IPS-20b (cell line): ENCODE measurements at regions not wholly inside any gene's neighbourhood (a gene's known extent, or its start where the extent isn't known, plus 50 kb on each side); places are given as distances from the start of the nearest gene placed in this dataset.
"Not testable (repeated sequence)": the region's sequence is repeated elsewhere in the genome, so short reads cannot be mapped to it uniquely, and the experiment has no call there.

Source experiments
- H3K27ac ChIP-seq: one replicate; pipeline ENCODE4 v1.5.1; 2013; ENCODE audit warnings: low read length
- H3K27me3 ChIP-seq: 2 replicates; pipeline ENCODE4 v1.6.1; 2013; ENCODE audit warnings: mild to moderate bottlenecking, low read length, inconsistent platforms; ENCODE audit not compliant: insufficient read depth
- H3K36me3 ChIP-seq: 2 replicates; pipeline ENCODE4 v1.6.1; 2013; ENCODE audit warnings: low read depth, mild to moderate bottlenecking, inconsistent platforms, low read length, moderate library complexity; ENCODE audit not compliant: insufficient read depth
- H3K4me1 ChIP-seq: 2 replicates; pipeline ENCODE4 v1.6.1; 2013; ENCODE audit warnings: mild to moderate bottlenecking, control low read depth, inconsistent platforms, low read length, moderate library complexity; ENCODE audit not compliant: insufficient read depth
- H3K4me3 ChIP-seq: 2 replicates; pipeline ENCODE4 v1.5.1; 2013; ENCODE audit warnings: mild to moderate bottlenecking, low read length, inconsistent platforms
- H3K9ac ChIP-seq: 2 replicates; pipeline ENCODE4 v1.6.1; 2013; ENCODE audit warnings: low read depth, mild to moderate bottlenecking, inconsistent platforms, low read length, moderate library complexity
- H3K9me3 ChIP-seq: 2 replicates; pipeline ENCODE4 v1.6.1; 2013; ENCODE audit warnings: mild to moderate bottlenecking, low read depth, low read length, inconsistent platforms; ENCODE audit not compliant: insufficient read depth

DNA sequence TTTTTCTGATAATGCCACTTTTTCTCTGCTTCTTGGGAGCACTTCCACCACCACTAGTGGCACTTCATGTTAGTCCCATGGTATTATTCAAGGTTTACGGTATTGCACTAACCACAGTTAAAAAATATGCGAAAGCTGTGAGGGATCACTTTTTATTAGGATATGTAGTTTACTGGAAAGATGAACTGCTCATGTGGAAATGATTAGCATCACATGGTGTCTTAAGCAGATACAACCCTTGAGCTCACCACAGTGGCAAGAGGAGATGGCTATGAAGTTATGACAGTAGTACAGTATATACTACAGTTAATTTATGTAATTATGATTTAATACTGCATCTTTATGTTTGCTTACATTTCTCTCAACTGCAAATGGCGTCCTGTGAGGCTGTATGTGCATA, 134.5 kb upstream of the HMGN3 start:
- Histone ChIP-seq H3K36me3 (no peaks in the 10 kb centered on the region), H3K4me3 (no peak overlapping the region), H3K27me3 (no peaks in the 10 kb centered on the region), H3K9ac (no peak overlapping the region), H3K9me3 (peaks cover 24% of the 10 kb centered on the region), H3K4me1 (no peaks in the 10 kb centered on the region), H3K27ac (no peak overlapping the region)

DNA sequence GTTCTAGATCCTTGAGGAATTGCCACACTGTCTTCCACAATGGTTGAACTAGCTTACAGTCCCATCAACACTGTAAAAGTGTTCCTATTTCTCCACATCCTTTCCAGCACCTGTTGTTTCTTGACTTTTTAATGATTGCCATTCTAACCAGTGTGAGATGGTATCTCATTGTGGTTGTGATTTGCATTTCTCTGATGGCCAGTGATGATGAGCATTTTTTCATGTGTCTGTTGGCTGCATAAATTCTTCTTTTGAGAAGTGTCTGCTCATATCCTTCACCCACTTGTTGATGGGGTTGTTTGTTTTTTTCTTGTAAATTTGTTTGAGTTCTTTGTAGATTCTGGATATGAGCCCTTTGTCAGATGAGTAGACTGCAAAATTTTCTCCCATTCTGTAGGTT, 129.0 kb upstream of the HMGN3 start:
- H3K9me3 ChIP-seq, H3K27ac ChIP-seq, H3K9ac ChIP-seq, H3K36me3 ChIP-seq, H3K27me3 ChIP-seq, H3K4me3 ChIP-seq, H3K4me1 ChIP-seq: not testable (repeated sequence)

DNA sequence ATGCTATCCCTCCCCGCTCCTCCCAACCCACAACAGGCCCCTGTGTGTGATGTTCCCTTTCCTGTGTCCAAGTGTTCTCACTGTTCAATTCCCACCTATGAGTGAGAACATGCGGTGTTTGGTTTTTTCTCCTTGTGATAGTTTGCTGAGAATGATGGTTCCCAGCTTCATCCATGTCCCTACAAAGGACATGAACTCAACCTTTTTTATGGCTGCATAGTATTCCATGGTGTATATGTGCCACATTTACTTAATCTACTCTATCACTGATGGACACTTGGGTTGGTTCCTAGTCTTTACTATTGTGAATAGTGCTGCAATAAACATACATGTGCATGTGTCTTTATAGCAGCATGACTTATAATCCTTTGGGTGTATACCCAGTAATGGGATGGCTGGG, 126.6 kb upstream of the HMGN3 start:
- not testable (repeated sequence) for H3K9me3 ChIP-seq, H3K4me3 ChIP-seq, H3K36me3 ChIP-seq, H3K9ac ChIP-seq, H3K4me1 ChIP-seq, H3K27me3 ChIP-seq, H3K27ac ChIP-seq

DNA sequence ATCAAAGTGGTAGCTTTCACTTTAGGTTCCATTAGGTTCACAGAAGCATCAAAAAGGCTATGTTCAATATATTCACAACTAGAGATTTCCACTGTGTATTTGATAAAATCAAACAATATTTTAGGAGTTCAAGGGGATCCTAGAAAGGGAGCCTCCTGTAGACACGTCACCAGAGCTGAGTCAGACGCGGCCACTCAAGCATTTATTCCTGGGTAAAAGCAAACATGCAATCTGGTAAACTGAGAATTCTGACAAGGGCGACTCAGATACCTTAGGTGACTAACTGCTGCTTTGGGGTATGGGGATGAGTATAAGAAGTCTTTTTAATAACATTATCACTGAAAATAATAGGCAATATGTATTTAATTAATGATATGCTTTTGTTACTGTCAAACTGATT, 118.7 kb upstream of the HMGN3 start:
- Histone ChIP-seq H3K27ac (no peak overlapping the region), H3K4me3 (no peak overlapping the region), H3K36me3 (no peaks in the 10 kb centered on the region), H3K4me1 (no peaks in the 10 kb centered on the region), H3K9me3 (peaks cover under 1% of the 10 kb centered on the region; the same call in 1 of the 2 replicates), H3K9ac (no peak overlapping the region), H3K27me3 (no peaks in the 10 kb centered on the region)

DNA sequence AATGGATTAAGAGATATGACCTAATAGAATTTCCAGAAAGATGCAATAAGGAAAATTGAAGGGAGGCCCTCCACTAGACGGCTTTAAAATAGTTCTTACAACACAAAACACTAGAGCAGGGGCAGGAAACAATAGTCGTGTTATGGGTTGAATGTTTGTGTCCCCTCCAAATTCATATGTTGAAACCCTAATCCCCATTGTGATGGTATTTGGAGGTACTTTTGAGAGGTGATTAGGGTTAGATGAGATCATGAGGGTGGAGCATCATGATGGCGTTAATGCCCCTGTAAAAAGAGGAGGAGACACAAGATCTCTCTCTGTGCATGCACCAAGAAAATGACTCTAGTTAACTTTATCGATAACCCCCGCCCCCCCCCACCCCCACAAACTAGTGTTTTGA, 104.0 kb upstream of the HMGN3 start:
- Histone ChIP-seq H3K4me1 (peaks cover 24% of the 10 kb centered on the region; the same call in 1 of the 2 replicates), H3K27ac (no peak overlapping the region), H3K9me3 (no peaks in the 10 kb centered on the region), H3K36me3 (no peaks in the 10 kb centered on the region), H3K27me3 (no peaks in the 10 kb centered on the region), H3K4me3 (peak overlapping the region; percentile 12; the same call in 1 of the 2 replicates), H3K9ac (no peak overlapping the region; the same call in 1 of the 2 replicates)

DNA sequence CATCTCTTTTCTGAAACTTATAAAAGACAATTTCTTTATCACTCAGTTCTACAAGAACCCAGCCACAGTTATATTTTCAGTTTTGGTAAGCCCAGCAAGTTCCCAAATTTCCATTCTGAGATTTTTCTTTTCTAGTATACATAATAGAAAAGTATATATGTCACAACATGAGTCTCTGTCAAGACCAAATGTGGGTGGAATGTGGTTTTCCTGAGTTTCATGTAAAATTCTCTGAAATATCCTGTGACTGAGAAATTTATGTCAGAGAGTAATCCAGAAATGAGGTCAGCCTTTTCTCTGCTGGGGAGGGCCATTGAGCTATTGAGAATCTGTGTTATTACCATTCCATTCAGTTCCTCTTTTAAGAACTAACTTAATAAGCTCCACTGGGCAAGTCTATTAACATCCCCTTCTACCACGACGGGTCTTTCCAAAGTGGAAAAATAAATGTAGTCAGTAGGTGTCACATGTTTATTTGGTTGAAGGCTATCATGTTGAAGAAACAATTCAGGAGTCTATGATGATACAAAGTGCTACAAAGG, 100.7 kb upstream of the HMGN3 start:
- Histone ChIP-seq H3K4me1 (peaks cover 21% of the 10 kb centered on the region; the same call in 1 of the 2 replicates), H3K27me3 (no peaks in the 10 kb centered on the region), H3K9me3 (no peaks in the 10 kb centered on the region), H3K9ac (no peak overlapping the region), H3K36me3 (no peaks in the 10 kb centered on the region), H3K27ac (no peak overlapping the region), H3K4me3 (no peak overlapping the region)

DNA sequence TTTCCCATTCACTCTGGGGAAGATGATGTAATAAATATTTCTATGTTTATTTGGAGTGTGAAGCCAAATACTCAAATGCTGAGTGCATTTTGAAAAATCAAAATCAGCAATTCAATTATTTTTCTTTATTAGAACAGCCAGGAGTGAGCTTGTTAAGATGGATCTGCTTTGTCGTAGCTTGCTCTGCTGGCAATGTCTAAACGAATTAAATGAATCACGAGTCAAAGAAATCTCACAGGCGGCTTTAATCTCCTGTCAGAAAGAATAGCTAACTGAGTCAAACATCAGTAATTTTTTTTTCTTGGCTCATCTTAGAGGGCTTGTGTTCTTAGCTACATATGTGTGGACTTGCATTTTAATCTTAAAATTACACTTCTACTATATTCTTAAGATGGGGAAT, 100.2 kb upstream of the HMGN3 start:
- no peak overlapping the region for H3K4me3 ChIP-seq
- no peaks in the 10 kb centered on the region for H3K9me3 ChIP-seq
- no peak overlapping the region for H3K9ac ChIP-seq
- H3K4me1 ChIP-seq, result peaks cover 16% of the 10 kb centered on the region; the same call in 1 of the 2 replicates
- H3K27ac ChIP-seq, result no peak overlapping the region
- H3K36me3 ChIP-seq, result no peaks in the 10 kb centered on the region
- H3K27me3 ChIP-seq, result no peaks in the 10 kb centered on the region

DNA sequence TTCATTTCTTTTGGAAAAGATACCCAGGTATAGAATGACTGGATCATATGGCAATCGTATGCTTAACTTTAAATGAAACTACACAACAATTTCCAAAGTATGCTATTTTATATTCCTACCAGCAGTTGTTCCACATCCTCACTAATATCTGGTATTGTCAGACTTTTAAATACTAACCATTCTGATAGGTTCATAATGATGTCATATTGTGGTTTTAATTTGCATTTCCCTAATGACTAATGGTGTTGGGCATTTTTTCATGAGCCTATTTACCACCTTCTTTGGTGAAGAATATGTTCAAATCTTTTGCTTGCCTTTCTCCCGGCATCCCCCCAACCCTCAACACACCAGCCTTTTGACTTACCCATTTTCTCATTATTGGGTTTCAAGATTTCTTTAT, 96.2 kb upstream of the HMGN3 start:
- no peaks in the 10 kb centered on the region for H3K27me3 ChIP-seq
- peaks cover 9% of the 10 kb centered on the region for H3K9me3 ChIP-seq
- no peak overlapping the region for H3K27ac ChIP-seq
- no peaks in the 10 kb centered on the region for H3K36me3 ChIP-seq
- no peak overlapping the region for H3K9ac ChIP-seq
- H3K4me3 ChIP-seq, result no peak overlapping the region
- no peaks in the 10 kb centered on the region for H3K4me1 ChIP-seq

DNA sequence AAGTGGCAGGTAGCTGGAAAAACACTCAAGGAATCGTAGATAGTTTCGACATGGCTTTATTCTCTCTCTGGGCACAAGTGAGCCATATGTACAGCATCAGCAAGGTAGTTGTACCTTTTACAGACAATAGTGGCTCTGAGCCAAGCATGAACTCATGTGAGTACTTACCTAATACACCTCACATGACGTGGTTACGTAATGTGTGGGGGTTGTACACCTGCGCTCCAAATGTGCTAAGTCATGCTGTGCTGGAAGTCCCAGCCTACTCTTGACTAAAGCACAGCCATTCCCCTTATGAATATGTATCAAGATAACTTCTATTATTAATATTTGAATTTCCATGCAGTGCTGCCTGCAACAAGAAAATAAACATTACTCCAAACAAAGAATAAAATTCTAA, 78.8 kb upstream of the HMGN3 start:
- no peaks in the 10 kb centered on the region for H3K4me1 ChIP-seq
- no peaks in the 10 kb centered on the region for H3K36me3 ChIP-seq
- peaks cover 12% of the 10 kb centered on the region for H3K9me3 ChIP-seq
- H3K27me3 ChIP-seq, result no peaks in the 10 kb centered on the region
- no peak overlapping the region for H3K27ac ChIP-seq
- H3K9ac ChIP-seq, result no peak overlapping the region
- H3K4me3 ChIP-seq, result no peak overlapping the region

DNA sequence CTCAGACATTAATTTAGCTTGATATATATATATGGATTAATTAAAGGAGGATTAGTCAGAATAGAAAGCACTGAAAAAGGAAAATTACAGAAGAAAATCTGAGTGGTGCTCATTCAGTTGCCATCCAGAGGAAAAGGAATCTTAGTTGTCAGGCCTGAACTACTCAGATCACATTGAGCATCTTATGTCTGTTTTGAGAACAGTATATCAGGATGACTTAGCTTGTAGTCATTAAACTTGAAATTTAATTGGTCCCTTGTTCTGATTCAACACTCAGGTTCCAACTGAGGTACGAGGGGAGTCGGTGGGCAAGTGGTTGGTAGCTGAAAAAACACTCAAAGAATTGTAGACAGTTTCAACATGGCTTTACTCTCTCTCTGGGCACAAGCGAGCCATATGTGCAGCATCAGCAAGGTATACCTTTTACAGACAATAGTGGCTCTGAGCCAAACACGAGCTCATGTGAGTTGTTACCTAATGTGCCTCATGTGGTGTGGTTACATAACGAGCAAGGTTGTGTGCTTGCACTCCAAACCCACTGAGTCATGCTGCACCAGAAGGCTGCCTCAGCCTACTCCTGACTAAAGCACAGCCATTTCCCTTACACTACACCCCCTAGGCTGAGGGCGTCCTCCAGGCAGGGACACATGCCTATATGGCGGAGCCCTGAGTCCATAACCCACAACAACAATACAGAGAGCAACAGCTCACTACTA, 73.0 kb upstream of the HMGN3 start:
- Histone ChIP-seq H3K27me3 (no peaks in the 10 kb centered on the region), H3K27ac (no peak overlapping the region), H3K9me3 (no peaks in the 10 kb centered on the region)

DNA sequence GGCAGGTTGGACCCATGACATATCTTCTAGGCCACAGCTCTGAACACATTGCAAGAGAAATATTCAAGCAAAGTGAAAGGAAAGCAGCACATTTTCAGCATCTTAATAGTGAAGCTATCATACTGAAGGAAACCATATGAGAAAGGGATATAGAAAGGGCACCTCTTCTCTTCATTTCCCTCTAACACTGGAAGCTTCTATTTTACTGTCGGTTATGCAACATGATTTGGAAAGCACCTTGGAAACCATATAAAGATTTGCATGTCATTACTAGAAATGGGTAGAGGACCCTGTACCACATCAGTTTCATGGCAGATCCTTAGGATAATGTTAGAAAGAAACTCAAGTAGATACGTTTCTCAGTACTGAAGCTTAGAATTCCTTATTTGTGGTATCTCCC, 70.5 kb upstream of the HMGN3 start:
- H3K27me3 ChIP-seq, result no peaks in the 10 kb centered on the region
- H3K4me1 ChIP-seq, result no peaks in the 10 kb centered on the region
- H3K4me3 ChIP-seq, result no peak overlapping the region
- no peak overlapping the region for H3K9ac ChIP-seq
- no peaks in the 10 kb centered on the region for H3K9me3 ChIP-seq
- H3K36me3 ChIP-seq, result no peaks in the 10 kb centered on the region
- H3K27ac ChIP-seq, result no peak overlapping the region

More for the DNA sequence above, 73.0 kb upstream of the HMGN3 start:
- Histone ChIP-seq H3K9ac (no peak overlapping the region), H3K36me3 (no peaks in the 10 kb centered on the region), H3K4me1 (no peaks in the 10 kb centered on the region), H3K4me3 (no peak overlapping the region)

DNA sequence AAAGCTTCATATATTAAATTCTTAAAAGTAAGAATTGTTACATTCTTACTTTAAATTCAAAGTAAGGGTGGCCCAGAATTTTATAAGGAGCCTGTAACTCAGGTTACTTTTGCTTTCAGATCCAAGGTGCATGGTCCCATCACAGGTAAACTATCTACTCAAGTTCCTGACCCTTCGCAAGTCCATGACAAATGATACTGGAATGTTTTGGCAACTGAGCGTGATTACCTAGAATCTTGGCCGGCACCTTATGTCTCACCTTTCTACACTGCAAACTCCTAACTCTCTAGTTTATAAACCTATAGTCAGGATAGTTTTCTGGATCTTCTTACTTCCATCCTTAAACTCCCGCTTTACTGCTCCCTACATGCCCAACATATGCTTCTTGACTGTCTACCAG, 67.9 kb upstream of the HMGN3 start:
- Histone ChIP-seq H3K27ac (no peak overlapping the region), H3K27me3 (no peaks in the 10 kb centered on the region), H3K36me3 (no peaks in the 10 kb centered on the region), H3K4me3 (no peak overlapping the region), H3K4me1 (no peaks in the 10 kb centered on the region), H3K9ac (no peak overlapping the region), H3K9me3 (no peaks in the 10 kb centered on the region)
